Adrenal gland (tissue), 5 donors: ENCODE measurements at regions not wholly inside any gene's neighbourhood (a gene's known extent, or its start where the extent isn't known, plus 50 kb on each side); places are given as distances from the start of the nearest gene placed in this dataset.

Experiments used
- CTCF ChIP-seq, 6 experiments: fragments of 450-650 bp in 4 of 6; fragments of 200-600 bp in 2 of 6; sonication (generic) in 1 of 6; IDR thresholded peaks; 1 replicate in 5 of 6; 2 replicates in 1 of 6; pipeline versions ENCODE4 v1.5.1 to v1.8.0; 2016 to 2021; ENCODE audit warnings: antibody characterized with exemption in 6 of 6, mild to moderate bottlenecking in 2 of 6, moderate library complexity in 1 of 6
- POLR2A ChIP-seq, 2 donors: fragments of 450-650 bp; IDR thresholded peaks; one replicate each; pipeline ENCODE4 v1.6.1; 2017; ENCODE audit warnings: antibody characterized with exemption in 2 of 2, mild to moderate bottlenecking in 2 of 2, moderate library complexity in 1 of 2
- donor health status: DM: no; HTN: no; CAD: no.

GRCh38 chr14:89644641-89645040 is 227.6 kb upstream of the FOXN3 start:
- no peak for TF ChIP-seq CTCF (IDR thresholded peaks at IDR 0.05)
- TF ChIP-seq POLR2A (IDR thresholded peaks at IDR 0.05) = no peak
